ENCODE measurements at regions not wholly inside any gene's neighbourhood (a gene's known extent, or its start where the extent isn't known, plus 50 kb on each side); places are given as distances from the start of the nearest gene placed in this dataset.

- TF ChIP-seq CTCF (IDR thresholded peaks at IDR 0.05; ENCODE audit: low read depth, low read length) = no peak
- no peak overlapping the region for H3K4me3 ChIP-seq (ENCODE audit: low read depth, low read length)
Measured at GRCh38 chr10:57917019-57917418, 350.7 kb downstream of the IPMK start.

GRCh38 chr10:57905861-57906260 is 361.8 kb downstream of the IPMK start:
- no peak overlapping the region for H3K4me3 ChIP-seq (ENCODE audit: low read depth, low read length)
- TF ChIP-seq CTCF (IDR thresholded peaks at IDR 0.05; ENCODE audit: low read depth, low read length) = no peak

GRCh38 chr10:57905010-57905409 is 362.7 kb downstream of the IPMK start:
- TF ChIP-seq CTCF (IDR thresholded peaks at IDR 0.05; ENCODE audit: low read depth, low read length) = no peak
- no peak overlapping the region for H3K4me3 ChIP-seq (ENCODE audit: low read depth, low read length)

GRCh38 chr10:57898231-57898630 is 369.5 kb downstream of the IPMK start:
- no peak for TF ChIP-seq CTCF (IDR thresholded peaks at IDR 0.05; ENCODE audit: low read depth, low read length)
- H3K4me3 ChIP-seq (ENCODE audit: low read depth, low read length) = no peak overlapping the region

GRCh38 chr10:57897611-57898010 is 370.1 kb downstream of the IPMK start:
- TF ChIP-seq CTCF (IDR thresholded peaks at IDR 0.05; ENCODE audit: low read depth, low read length) = no peak
- H3K4me3 ChIP-seq (ENCODE audit: low read depth, low read length) = no peak overlapping the region

- no peak for TF ChIP-seq CTCF (IDR thresholded peaks at IDR 0.05; ENCODE audit: low read depth, low read length)
Measured at GRCh38 chr10:57894361-57894760, 373.3 kb downstream of the IPMK start.

GRCh38 chr10:57891201-57892006 is 376.3 kb downstream of the IPMK start:
- TF ChIP-seq CTCF (IDR thresholded peaks at IDR 0.05; ENCODE audit: low read depth, low read length) = no peak
- no peak overlapping the region for H3K4me3 ChIP-seq (ENCODE audit: low read depth, low read length)

More at GRCh38 chr10:57894361-57894760, 373.3 kb downstream of the IPMK start:
- H3K4me3 ChIP-seq (ENCODE audit: low read depth, low read length) = no peak overlapping the region
